ENCODE measurements at regions not wholly inside any gene's neighbourhood (a gene's known extent, or its start where the extent isn't known, plus 50 kb on each side); places are given as distances from the start of the nearest gene placed in this dataset.

GRCh38 chrX:96052078-96052477 is 632.6 kb upstream of the DIAPH2 start:
- TF ChIP-seq, protein P1, sequence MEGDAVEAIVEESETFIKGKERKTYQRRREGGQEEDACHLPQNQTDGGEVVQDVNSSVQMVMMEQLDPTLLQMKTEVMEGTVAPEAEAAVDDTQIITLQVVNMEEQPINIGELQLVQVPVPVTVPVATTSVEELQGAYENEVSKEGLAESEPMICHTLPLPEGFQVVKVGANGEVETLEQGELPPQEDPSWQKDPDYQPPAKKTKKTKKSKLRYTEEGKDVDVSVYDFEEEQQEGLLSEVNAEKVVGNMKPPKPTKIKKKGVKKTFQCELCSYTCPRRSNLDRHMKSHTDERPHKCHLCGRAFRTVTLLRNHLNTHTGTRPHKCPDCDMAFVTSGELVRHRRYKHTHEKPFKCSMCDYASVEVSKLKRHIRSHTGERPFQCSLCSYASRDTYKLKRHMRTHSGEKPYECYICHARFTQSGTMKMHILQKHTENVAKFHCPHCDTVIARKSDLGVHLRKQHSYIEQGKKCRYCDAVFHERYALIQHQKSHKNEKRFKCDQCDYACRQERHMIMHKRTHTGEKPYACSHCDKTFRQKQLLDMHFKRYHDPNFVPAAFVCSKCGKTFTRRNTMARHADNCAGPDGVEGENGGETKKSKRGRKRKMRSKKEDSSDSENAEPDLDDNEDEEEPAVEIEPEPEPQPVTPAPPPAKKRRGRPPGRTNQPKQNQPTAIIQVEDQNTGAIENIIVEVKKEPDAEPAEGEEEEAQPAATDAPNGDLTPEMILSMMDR (IDR thresholded peaks at IDR 0.05): no peak
- no peak for TF ChIP-seq POLR2A (IDR thresholded peaks at IDR 0.05)
